Mucosa of descending colon (tissue), 3 donors: ENCODE measurements at regions not wholly inside any gene's neighbourhood (a gene's known extent, or its start where the extent isn't known, plus 50 kb on each side); places are given as distances from the start of the nearest gene placed in this dataset.
"Not testable (repeated sequence)": the region's sequence is repeated elsewhere in the genome, so short reads cannot be mapped to it uniquely, and the experiment has no call there.

ENCODE experiments used
- ATAC-seq: fragments of 200-7000 bp; cut with Tn5 transposase; one replicate; pipeline ENCODE4 v1.9.1; 2020; ENCODE audit warnings: mild to moderate bottlenecking, moderate library complexity
- DNase-seq, 3 donors: peaks; one replicate each; pipeline ENCODE4 v3.0.0-alpha.2; 2020
- H3K36me3 ChIP-seq: fragments of 200-600 bp; one replicate; pipeline ENCODE4 v1.8.0; 2021; ENCODE audit warnings: low read depth, mild to moderate bottlenecking
- H3K4me1 ChIP-seq: fragments of 200-600 bp; one replicate; pipeline ENCODE4 v1.8.0; 2021; ENCODE audit warnings: low read depth, mild to moderate bottlenecking
- H3K4me3 ChIP-seq: fragments of 200-600 bp; one replicate; pipeline ENCODE4 v1.8.0; 2021; ENCODE audit warnings: mild to moderate bottlenecking
- H3K9me3 ChIP-seq: fragments of 200-600 bp; one replicate; pipeline ENCODE4 v1.8.0; 2021; ENCODE audit warnings: mild to moderate bottlenecking
- CTCF ChIP-seq: fragments of 200-600 bp; IDR thresholded peaks from one replicate; pipeline ENCODE4 v1.8.0; 2022; ENCODE audit warnings: antibody characterized with exemption, mild to moderate bottlenecking
- intact Hi-C, 2 donors: fragments of 100-400 bp; cut with DNase I in 1 of 2; cut with micrococcal nuclease in 1 of 2; formaldehyde crosslinking; loops; one replicate each; pipeline versions ENCODE4 v1.11.0 to v1.11.1; 2022; cut with DNase I, micrococcal nuclease
- donor health status: DM: no; HTN: no; CAD: no; lungs with moderate emphysema.
- donor health status: DM: no; HTN: no; CAD: no.
- donor health status: DM: no; HTN: yes; CAD: no.

GRCh38 chr6:15892369-15892768, 229.5 kb upstream of the DTNBP1 start:
- Histone ChIP-seq H3K36me3 (no peaks in the 10 kb centered on the region), H3K9me3 (peaks cover 5% of the 10 kb centered on the region), H3K4me3 (no peak overlapping the region), H3K4me1 (peaks cover 1% of the 10 kb centered on the region)
- ATAC-seq (no peak), DNase-seq (no peak)
- intact Hi-C loops: no loop called here
- TF ChIP-seq CTCF: no peak

GRCh38 chr6:15888798-15889772, 226.3 kb upstream of the DTNBP1 start:
- H3K36me3 ChIP-seq: no peaks in the 10 kb centered on the region
- intact Hi-C loops: no loop called here
- peaks cover 5% of the 10 kb centered on the region for H3K9me3 ChIP-seq
- H3K4me1 ChIP-seq: no peaks in the 10 kb centered on the region
- no peak for TF ChIP-seq CTCF
- no peak overlapping the region for H3K4me3 ChIP-seq
- no peak for ATAC-seq
- DNase-seq: no peak

GRCh38 chr6:15887491-15888461, 224.9 kb upstream of the DTNBP1 start:
- DNase-seq (no peak), ATAC-seq (no peak)
- Histone ChIP-seq H3K9me3 (no peaks in the 10 kb centered on the region), H3K36me3 (no peaks in the 10 kb centered on the region), H3K4me1 (no peaks in the 10 kb centered on the region), H3K4me3 (no peak overlapping the region)
- intact Hi-C loops: no loop called here
- TF ChIP-seq CTCF: no peak

- intact Hi-C loops: no loop called here
- H3K4me3 ChIP-seq: no peak overlapping the region
- no peak for TF ChIP-seq CTCF
- no peaks in the 10 kb centered on the region for H3K4me1 ChIP-seq
- no peaks in the 10 kb centered on the region for H3K36me3 ChIP-seq
- no peaks in the 10 kb centered on the region for H3K9me3 ChIP-seq
- ATAC-seq: no peak
- no peak for DNase-seq
Observed at GRCh38 chr6:15885624-15886023, 222.8 kb upstream of the DTNBP1 start.

- H3K4me1 ChIP-seq, ATAC-seq, H3K9me3 ChIP-seq, intact Hi-C loops, H3K36me3 ChIP-seq, H3K4me3 ChIP-seq, DNase-seq: not testable (repeated sequence)
Observed at GRCh38 chr6:15883593-15883992, 220.8 kb upstream of the DTNBP1 start.
